ENCODE measurements at regions not wholly inside any gene's neighbourhood (a gene's known extent, or its start where the extent isn't known, plus 50 kb on each side); places are given as distances from the start of the nearest gene placed in this dataset.

DNA sequence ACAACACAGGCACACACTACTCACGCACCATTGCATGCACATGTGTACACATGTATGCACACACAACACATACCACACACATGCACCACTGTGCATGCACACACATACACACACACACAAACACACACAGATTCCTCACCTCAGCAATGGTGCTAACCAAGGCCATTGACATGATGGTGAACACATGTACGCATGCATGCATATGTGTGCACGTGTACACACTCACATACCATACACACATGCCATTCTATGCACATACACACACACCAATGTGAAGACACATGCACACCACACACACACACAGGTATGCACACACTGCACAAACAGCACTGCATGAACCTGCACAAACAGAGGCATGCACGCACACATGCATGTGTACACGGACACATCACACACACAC, 976.0 kb downstream of the DCDC2C start:
- TF ChIP-seq POLR2A (IDR thresholded peaks at IDR 0.05; ENCODE audit: low read length) (no peak), GATA1 (IDR thresholded peaks at IDR 0.05; ENCODE audit: low read depth, low read length) (no peak)
